ENCODE measurements at regions not wholly inside any gene's neighbourhood (a gene's known extent, or its start where the extent isn't known, plus 50 kb on each side); places are given as distances from the start of the nearest gene placed in this dataset.

- TF ChIP-seq CTCF (conservative IDR thresholded peaks at IDR 0.05; ENCODE audit: low read depth, low read length) = no peak
- TF ChIP-seq EZH2 (IDR thresholded peaks at IDR 0.05; ENCODE audit: borderline replicate concordance, low read depth, low read length, poor library complexity, severe bottlenecking) = no peak
Measured at GRCh38 chr2:144111437-144111836, 408.5 kb downstream of the ZEB2 start.
